SKM-1 (cell line): ENCODE measurements at regions not wholly inside any gene's neighbourhood (a gene's known extent, or its start where the extent isn't known, plus 50 kb on each side); places are given as distances from the start of the nearest gene placed in this dataset.

Experiments used
- DNase-seq: peaks from one replicate; lab custom pipeline; 2025; ENCODE audit not compliant: unreplicated experiment; lab: John Stamatoyannopoulos, UW

DNA sequence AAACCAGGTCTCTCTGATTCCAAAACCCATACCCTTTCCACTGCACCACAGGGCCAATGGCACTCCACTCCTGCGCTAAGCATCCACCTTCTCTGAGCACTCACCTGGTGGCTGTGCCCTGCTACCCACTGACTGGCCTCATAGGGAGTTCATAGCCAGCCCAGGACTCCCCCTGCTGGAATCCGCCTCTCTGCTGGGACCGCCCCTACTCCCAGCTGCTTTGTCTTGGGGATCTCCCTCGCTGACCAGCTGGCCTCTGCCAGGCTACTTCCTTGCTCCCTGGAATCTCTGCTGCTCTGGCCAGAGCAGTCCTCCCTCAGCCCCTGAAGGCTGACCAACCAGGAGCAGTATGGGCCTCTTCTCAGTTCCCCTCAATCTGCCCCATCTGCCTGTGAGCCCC lies 129.7 kb downstream of the FAXC start:
- DNase-seq = no peak

DNA sequence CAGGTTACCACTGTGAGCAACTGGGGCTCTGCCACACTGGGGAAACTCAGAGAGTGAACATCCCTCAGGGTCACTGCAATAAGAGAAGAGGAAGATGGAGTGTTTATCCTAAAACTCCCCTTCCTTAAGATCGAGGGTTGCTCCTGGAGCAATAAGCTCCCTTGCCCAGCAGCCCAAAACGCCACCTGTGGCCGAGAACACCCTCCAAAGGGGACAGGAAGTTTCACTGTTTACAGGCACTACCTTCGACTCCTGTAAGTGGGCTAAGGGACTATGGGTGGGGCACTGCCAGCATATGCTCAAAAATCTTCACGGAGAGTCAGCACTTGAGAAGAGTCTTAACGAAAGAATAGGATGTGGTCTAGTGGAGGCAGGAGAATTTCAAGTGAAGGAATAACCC lies 132.5 kb downstream of the FAXC start:
- DNase-seq = no peak

DNA sequence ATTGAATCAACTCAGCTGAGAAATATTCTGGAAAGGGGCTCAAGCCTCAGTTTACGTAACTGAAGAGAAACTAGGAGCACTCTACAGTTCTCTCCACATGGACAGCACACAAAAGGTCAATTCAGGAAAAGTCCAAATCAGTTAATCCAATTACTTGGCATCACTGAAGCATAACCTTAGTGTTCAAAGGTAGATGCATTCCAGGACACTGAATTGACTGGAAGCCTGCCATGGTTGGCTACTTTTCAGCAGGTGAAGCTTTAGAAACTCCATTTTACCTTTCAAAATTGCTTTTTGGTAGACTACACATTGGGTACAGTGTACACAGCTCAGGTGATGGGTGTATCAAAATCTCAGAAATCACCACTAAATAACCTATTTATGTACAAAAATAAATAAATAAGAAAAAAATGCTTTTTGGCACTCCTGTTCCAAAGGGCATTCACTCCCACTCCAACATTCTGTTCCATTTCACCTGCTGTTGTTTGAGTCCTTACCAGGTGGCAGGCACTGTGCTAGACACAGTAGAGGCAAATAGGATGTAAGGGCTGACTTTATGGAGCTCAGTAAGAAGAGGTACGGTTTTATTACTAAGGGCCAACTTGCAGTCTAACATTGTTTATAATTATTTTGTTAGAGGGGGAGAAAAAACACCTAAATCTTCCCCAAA lies 153.4 kb downstream of the FAXC start:
- no peak for DNase-seq

DNA sequence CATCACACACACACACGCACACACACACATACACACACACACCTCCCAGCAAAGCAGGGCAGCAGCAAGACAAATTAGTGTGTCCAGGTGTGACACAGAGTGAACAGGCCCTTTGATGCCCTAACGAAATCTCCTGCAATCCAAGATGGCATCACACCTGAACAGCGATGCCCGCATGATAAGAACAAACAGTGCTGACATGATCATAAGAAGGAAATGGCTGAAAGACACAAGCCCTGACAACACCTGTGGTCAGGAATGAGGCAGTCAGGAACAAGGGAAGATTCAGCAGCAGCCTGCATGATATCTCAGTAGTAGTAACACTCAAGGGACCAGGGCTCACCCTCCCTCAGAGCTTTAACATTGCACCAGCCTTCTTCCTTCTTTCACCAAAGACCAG lies 156.9 kb downstream of the FAXC start:
- no peak for DNase-seq

DNA sequence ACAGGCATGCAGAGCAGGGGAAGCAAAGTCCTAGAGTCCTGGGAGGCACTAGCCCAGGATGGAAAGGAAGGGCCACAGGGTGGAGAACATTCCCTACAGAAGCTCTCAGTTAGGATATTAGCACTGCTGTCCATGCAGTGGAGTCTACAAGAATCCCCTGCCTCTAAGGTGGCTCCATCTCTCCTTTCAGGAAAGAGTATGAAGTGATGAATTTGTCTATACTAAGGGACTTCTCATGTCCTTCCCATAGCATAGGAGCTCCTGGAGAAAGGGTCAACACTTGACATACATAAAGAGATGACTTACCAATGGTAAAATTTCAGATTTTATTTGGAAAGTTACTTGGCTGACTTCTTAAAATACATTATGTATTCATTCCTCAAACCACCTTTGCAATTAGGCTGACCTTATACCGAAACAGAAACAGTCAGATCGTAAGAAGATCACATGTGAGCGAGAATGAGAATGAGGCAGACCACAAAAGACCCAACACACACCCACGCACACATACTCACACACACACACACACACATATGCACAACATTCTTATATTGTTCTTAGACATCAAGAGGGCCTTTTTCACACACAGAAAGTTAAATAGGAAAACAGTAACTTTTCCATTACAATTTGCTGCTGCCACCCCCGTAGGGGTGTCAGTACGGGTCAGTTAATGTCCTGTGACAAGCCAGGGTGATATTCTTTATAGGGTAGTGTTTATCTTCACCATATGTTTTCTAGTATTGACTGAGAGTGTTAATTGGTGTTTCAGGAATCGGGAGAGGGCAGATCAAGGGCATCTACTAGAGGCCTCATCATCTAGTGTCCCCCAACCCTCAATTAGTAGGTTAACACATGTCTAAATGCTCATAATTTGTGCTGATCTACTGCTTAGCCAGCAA lies 159.4 kb downstream of the FAXC start:
- DNase-seq = no peak

DNA sequence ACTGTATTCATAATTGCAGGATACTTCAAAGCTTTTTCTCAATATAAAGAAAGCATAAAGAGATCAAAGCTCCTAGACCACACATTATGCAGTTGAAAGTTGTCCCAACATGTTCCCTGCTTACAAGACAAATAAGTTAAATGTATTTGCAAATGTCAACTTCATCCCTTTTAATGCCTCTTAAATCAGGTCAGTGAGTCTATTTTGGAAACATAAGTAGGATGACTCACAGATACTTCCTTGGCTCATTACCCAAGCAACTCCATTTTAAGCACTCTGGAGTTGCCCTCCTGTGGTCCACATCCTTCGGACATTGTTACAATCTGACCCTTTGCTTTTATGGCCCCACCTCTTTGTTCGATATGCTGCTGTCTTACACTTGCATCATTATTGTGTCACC lies 162.0 kb downstream of the FAXC start:
- no peak for DNase-seq

DNA sequence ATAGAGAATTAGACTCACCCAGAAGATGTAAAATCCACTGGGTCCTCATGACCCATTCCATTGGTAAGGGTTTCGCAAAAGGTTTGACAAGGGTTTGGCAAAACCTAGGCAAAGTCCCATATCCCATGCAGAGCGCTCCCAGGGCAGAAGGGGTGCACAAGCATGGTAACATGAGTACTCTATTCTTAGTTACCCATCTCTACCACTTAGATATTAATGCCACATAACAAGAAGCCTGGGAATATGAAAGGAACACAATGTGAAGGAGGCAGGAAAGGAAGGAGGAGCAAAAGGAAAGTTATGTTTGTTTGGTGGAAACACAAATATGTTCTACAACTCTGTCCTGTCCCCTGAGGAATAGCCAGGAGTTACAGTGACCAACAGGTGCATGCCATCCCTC lies 163.1 kb downstream of the FAXC start:
- no peak for DNase-seq

DNA sequence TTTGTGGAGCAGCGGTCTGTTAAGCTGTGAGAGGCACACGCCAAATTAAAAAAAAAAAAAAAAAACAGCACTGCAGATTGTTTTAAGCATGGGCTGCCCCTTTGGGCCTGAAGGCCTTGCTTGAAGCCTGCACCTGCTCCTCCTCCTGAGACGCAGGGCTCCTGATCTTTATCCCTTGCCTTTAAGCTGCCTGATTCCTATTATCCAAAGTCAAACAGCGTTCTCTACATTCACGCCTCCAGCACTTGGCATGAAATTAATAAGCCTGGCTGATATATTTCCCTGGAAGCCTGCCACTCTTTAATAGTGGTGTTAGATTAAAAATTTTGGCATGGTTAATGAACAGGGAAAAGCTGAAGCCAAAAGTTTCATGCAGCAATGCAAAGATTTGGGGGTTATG lies 163.9 kb downstream of the FAXC start:
- DNase-seq = no peak

DNA sequence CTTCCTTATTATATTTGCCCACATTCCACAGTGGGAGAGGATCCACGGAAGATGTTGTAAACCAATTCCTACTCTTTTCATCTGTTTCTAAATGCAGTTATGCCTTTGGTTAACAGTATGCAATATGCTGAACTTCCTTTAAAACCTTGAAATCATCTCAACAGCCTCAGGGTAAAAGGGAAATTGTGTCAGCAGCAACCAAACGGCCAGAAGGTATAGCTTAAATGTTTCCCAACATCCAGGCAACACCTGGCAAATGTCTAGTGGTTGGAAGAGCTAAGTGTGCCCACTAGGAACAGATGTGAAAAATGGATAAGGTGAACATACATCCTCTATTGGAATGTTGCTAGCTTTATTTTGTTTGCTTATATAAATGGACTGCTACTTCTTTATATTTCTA lies 164.8 kb downstream of the FAXC start:
- no peak for DNase-seq

DNA sequence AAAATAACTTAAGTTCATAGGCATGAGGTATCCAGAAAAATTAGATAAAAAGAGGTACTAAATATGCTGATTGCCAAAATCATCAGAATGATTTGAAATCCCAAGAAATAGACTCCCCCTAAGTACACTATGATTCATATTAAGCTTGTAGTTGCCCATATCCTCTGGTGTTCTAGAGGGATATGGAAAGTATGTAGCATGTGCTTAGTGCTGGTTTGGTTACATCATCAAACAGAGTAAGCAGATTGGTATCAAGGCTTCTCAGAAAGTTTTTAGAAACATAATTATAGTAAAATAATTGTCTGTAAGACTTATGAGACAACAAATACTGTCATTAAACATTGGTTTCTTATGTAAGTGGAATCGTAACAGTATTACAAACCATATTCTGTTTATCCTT lies 166.4 kb downstream of the FAXC start:
- no peak for DNase-seq

DNA sequence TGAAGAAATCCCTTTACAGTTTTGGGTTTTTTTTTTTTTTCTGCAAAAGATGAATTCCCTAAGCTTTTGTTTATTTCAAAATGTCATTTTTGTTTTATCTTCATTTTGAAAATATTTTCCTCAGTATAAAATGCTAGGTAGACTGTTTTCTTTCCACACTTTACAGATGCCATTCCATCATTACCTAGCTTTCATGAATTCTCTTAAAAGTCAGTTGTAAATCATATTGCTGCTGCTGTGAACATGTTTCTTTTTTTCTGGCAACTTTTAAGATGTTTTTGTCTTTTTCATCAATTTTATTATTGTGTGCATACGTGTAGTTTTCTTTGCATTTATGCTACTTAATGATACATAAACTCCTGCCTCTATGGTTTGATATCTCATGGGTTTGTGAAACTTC lies 168.3 kb downstream of the FAXC start:
- DNase-seq = no peak

DNA sequence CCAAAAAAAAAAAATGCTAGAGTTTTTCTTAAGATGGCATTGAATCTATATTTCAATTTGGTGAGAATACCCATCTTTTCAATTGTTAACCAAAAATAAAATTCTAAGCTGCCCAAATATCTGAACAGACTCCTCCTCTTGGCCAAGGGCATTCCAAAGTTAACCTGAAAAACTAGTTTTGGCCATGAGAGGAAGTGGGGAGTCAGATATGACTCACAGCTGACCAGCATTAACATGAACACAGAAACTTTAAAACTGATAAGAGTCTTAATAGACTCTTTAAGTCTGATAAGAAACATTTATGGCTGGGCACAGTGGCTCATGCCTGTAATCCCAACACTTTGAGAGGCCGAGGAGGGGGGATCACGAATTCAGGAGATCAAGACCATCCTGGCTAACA lies 171.3 kb downstream of the FAXC start:
- no peak for DNase-seq

DNA sequence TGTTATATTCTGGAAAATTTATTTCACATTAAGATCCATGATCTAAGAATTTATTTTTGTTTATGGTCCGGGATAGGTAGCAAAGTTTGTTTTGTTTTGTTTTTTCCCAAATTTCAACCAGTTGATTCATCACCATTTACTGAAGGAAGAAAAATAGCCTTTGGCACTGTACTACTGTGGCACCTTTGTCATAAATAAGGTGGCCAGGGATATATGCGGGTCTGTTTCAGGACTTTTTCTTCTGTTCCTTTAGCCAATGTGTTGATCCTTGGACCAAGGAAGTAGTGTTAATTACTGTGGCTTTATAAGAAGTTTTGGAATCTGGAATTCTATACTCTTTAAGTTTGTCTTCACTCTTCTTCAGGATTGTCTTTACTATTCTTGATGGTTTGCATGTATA lies 171.7 kb downstream of the FAXC start:
- DNase-seq = no peak

DNA sequence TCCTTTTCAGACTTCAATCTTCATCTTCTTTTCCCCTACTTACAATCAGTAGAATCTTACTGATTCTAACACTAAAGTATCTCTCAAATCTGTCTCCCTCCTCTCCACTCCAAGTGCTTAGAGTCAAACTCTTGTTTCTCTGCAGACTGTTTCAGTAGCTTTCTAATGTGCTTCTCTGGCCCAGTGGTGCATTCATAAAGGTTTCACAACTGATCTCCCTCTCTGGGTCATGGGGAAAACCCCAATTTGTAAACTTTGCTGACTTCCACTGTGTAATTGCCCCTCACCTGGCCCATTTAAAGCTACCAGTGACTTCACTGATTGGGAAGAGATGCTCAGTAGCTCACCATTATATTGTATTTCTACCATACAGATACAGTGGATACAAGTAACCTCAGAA lies 183.6 kb downstream of the FAXC start:
- DNase-seq = no peak

DNA sequence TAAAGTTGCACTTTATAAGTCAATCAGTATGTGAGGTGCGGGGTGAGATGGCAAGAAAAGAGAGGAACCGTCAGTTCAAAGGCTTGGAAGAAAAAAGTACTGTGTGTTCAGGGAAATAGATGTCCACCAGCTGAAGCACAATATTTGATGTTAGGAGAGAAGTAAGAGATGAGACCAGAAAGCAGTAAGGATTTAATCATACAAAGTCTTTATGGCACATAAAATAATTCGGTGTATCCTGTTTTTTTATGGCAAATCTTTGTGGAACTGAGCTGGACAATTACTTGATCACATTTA lies 197.2 kb downstream of the FAXC start:
- no peak for DNase-seq

DNA sequence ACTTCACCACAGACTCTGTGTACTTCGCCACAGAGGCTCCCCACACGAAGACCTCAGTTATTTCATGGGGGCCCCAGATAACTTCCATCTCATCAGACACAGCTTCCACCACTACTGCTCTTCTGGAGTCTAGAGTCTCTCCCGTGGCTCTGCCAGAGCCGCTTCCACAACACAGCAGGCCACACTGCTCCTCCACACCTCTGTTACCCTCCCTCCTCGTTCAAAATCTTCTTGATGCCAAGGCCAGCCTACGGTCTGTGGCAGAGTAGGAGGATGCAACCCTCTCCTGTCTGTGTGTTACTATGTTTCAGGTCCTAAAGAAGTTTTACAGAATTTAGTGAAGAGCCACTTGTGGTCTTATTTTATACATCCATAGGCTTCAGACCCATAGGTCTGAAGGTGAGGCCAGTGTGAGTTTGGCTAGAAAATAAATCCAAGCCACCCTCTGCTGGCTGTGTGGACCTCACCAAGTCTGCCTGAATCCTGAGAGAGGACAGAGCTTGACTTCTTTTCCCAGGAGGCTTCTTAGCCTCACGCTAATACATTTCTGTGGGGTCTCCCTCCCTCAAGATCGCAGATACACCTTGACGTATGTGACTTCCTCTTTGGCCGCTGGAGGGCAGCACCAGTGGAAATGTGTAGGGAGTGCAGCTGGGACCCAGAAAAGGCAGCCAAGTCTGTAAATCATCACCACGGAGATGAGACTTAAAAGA lies 197.7 kb downstream of the FAXC start:
- no peak for DNase-seq

DNA sequence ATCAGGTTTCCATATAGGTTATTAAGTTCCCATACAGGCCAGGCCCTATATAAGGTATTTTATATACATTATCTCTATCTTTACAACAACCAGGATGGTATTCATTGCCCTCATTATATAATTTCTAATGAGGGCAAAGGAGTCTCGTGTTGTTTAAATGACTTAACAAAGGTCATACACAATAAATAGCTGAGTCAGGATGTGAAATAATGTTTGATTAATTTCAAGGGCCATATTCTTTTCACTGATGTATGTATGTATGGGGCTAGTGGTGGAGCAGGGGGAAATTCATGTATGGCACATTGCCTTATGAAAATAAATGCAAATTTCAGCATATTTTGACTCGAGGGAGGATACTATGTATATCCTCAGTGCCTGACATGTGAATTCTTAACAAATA lies 200.7 kb downstream of the FAXC start:
- no peak for DNase-seq

DNA sequence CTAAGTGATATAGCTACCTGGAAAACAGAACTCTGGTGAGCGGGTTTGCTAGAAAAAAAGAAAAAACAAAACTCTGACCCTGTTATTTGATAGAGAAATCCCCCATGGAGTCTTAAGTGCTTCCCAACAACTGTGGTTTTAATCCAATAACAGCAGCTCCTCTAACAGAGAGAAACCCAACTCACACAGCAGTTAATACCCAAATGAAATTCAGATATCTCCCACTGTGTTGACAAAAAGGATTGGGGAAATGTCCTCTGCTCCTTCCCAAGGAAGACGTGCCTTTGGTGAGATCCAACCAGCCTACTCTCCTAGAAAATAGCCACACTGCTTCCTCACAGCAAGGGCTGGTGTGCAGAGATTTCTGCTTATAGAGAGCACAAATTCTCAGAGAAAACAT lies 200.4 kb upstream of the FBXL4 start:
- no peak for DNase-seq

DNA sequence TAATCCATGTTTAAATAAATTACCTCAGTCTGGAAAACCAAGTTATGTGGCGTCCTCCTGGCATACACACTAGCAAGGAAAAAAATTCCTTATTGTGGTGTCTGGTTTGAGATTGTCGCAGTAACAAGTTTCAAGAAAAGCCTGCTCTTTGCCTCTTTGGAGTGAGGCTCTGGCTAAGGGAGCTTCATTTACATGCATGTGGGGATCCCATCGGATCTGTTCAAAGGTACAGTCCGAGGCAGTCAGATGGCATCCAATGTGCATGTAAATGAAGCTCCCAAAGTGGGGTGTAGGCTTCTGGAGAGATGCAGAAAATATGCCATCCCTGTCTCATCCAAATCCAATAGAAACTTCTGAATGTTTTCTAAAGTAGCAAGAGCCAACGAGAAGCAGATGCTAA lies 199.5 kb upstream of the FBXL4 start:
- no peak for DNase-seq

DNA sequence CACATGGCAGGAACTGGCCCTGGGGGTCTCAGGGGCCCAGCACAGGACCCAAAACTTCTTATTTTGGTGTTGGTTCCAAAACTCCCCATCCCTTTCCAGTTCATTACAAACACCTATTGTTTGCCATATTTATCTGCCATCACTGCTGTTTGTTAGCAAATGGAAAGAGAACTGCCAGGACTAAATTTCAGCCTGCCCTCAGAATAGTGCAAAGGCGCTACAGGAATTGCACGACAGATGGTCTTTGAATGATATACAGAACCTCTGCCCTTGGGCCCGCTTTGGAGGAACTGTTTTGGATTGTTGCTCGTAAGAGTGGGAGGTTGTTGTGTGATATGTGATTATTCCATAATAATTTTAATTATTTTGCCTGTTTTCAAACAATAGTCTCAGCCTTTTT lies 199.0 kb upstream of the FBXL4 start:
- DNase-seq = no peak

DNA sequence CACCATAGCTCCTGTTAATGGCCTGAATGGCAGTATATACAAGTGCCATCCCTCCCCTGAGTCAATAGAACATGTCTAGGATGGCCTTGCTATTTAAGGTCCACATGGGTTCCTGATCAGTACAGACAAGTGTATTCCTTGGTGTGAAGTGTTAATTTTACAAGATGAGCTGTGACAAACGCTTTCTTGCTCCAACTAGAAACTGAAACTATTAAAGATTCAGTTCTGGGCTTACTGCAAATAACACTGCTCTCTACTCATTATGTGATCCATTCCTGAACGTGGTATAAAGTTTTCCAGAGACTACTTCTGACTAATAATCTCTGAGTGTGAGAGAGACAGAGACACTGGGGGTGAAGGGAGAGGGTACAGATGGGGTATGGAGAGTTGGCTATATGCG lies 198.0 kb upstream of the FBXL4 start:
- no peak for DNase-seq

DNA sequence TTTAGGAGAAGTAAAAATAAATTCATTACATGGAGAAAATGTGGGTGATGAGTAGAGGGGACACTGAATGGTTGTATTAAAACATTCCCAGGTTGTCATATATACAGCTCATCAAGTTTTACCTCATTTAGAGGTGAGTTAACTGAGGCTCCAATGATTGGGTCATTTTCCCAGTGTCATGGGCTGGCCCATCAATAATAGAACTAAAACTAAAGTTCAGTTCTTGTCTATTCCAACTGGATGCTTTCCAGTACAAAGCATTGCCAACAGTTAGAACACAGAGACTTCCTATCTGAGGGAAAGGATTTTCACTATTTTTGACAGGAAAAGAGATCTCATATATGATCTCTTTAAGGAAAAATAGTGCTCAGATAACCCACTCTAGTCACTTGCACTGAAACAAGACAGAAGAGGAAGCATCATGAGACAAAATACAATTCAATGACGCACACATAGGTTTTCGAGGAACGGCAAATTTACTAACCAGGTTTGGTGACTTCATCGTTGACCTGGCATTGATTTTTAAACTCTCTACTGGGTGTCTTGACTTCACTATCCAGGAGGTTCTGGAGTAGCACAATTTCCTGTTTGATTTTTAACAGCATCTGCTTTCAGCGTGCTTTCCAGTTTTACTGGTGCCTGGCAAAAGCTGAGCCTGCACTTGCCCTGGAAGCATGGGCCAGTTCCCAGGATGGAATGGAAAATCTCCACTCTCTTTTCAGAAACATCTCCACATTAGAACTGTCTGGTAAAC lies 195.5 kb upstream of the FBXL4 start:
- no peak for DNase-seq
